ENCODE measurements at regions not wholly inside any gene's neighbourhood (a gene's known extent, or its start where the extent isn't known, plus 50 kb on each side); places are given as distances from the start of the nearest gene placed in this dataset.
A peak's percentile ranks its signal among the peaks of the same experiment; 100 is the strongest.
"Not testable (repeated sequence)": the region's sequence is repeated elsewhere in the genome, so short reads cannot be mapped to it uniquely, and the experiment has no call there.

DNA sequence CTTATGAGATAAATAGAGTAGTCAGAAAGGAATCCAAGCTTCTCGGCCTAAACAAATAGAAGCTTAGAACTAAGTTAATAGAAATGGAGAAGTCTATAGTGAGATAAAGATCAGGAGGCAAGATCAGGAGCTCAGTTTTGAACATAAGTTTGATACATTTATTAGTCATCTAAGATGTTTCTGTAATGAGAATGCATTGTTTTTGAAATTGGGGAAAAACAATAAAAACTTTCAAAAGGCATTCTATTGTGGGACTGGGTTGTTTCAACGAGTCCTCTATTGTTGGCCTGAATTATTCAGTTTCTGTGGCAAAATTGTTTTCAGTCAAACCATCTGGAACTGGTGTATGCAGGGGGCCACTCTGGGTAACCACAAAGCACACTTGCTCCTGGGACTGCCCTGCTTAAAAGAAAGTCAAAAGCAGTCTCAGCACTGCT, 181.0 kb upstream of the CLINT1 start:
- no peak for DNase-seq

- DNase-seq, result no peak
These were observed 180.5 kb upstream of the CLINT1 start for GRCh38 chr5:158039441-158039840.

DNA sequence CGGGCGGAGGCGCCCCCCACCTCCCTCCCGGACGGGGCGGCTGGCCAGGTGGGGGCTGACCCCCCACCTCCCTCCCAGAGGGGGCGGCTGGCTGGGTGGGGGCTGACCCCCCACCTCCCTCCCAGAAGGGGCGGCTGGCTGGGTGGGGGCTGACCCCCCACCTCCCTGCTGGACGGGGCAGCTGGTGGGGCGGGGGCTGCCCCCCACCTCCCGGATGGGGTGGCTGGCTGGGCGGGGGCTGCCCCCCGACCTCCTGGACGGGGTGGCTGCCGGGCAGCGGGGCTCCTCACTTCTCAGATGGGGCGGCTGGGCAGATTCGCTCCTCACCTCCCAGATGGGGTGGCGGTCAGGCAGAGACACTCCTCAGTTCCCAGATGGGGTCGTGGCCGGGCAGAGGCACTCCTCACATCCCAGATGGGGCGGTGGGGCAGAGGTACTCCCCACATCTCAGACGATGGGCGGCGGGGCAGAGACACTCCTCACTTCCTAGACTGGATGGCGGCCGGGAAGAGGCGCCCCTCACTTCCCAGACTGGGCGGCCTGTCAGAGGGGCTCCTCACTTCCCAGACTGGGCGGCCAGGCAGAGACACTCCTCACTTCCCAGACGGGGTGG, 178.1 kb upstream of the CLINT1 start:
- not testable (repeated sequence) for DNase-seq

DNA sequence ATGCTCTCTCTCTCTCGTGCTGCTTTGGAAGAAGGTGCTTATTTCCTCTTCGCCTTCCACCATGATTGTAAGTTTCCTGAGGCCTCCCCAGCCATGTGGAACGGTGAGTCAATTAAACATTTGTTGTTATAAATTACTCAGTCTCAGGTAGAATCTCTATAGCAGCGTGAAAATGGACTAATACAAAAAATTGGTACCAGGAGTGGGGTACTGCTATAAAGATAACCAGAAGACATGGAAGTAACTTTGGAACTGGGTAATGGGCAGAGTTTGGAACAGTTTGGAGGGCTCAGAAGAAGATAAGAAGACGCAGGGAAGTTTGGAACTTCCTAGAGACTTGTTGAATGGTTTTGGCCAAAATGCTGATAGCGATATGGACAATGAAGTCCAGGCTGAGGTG, 175.6 kb upstream of the CLINT1 start:
- not testable (repeated sequence) for DNase-seq

GRCh38 chr5:158033724-158034123, 174.8 kb upstream of the CLINT1 start:
- no peak for DNase-seq

DNA sequence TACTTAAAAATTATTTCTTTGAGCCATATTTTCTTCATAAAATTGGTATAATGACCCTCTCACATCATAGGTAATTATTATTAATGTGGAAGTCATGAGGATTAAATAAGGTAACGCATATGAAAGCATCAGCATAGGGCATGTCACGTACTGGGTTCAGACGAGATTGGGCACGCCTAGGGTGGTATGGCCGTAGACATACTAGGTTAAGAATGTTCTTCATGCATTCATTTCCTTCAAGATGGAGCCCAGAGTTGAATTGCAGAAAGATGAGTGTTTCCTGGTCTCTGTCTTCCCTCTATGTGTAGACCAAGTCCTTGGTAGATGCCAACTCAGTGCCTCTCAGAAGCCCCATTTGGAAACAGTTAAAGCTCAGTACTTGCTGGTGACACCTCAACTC, 174.1 kb upstream of the CLINT1 start:
- DNase-seq, result no peak

DNA sequence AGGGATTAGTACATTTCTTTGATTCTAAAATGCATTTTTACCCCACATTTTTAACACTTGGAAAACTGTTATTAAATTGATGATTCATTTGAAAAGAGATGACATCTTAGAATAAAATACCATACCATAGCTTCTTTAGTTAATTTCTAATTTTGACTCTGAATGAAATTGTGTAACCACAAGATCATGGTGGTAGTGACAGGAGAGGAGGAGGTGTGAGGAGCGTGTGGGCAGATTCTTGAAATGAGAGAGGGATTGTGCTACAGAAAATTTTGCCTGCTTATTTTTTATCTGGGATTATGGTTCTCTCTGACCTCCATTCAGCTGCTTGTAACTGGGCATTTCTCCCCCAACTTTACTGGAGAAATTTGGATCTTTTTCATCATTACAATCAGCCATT, 173.3 kb upstream of the CLINT1 start:
- no peak for DNase-seq

GRCh38 chr5:158027806-158028775, 169.1 kb upstream of the CLINT1 start:
- DNase-seq, result no peak

GRCh38 chr5:158026304-158027031, 167.5 kb upstream of the CLINT1 start:
- no peak for DNase-seq

DNA sequence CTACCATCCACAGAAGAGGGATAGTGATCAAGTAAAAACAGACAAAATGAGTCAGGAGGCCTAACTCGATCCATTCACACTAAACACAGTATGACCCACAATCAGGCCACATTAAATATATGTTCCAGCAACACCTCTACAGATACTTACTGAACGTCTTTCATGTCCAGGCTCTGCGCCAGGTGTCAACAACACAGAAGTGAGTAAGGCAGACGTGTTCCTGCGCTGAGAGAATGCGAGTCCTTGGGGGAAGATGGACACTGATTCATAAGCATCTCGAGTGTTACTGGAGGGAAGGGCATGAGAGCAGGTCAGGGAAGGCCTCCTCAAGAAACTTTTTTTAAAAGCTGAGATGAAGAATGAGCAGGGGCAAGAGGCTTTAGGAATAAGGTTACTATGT, 164.3 kb upstream of the CLINT1 start:
- DNase-seq, result no peak

GRCh38 chr5:158022837-158023236, 163.9 kb upstream of the CLINT1 start:
- no peak for DNase-seq

GRCh38 chr5:158022393-158022792, 163.4 kb upstream of the CLINT1 start:
- no peak for DNase-seq

DNA sequence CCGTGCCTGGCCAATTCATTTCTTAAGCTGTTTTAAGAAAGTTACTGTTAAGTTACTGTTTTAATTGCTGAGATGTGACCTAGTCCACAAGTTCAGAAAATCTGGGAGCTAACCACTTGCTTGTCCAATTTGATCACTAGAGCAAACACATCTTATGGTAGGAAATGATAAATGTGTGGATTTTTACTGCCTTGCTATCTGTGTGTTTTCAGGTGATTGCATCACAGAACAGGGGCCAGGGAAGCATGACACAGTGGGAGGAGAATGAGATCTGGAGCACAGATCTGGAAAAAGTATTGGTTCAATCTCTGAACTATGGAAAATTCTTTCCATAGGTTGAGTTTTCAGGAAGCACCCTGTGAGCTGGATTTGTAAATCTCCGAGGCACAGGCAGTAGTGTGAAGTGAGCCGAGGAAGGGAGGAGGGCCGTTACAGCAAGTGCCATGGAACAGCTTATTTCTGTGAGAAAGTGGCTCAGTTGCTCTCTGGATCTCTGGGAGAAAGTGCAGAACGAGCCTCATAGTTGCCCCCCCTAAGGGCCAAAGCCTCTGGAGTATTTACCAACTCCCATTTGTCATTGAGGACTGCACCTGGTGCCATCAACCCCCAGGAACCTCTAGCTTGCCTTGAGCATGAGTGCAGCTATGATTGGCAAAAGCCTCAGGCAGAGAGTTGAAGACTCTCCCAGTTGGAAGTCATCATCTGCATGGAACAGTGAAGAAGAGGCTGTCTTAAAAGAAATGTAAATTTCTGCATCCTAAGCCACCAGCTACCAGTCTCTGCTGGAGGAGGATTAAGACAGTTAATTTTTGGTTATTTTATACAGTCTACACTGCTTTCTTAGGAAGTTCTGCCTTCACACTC, 161.8 kb upstream of the CLINT1 start:
- peak; percentile 7 for DNase-seq

DNA sequence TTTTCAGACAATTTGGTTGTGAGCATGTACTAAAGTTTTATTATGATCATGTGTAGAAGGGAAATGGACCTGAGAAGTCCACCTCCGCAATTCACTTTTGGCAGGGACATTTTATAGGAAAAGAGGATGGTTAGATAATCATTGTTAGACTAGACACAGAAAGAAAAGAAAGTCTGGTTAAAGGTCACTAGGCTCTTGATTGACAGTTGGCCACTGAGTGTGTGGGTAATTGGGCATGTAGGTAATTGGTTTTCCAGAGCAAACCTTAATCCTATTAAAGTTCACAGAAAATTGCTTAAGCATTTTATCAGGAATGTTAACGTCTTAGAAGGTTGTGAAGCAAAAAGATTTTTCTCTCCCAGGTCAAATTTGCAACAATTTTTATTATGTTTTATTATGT, 158.5 kb upstream of the CLINT1 start:
- no peak for DNase-seq

- DNase-seq, result no peak
These were observed 155.4 kb upstream of the CLINT1 start for GRCh38 chr5:158014372-158014771.

DNA sequence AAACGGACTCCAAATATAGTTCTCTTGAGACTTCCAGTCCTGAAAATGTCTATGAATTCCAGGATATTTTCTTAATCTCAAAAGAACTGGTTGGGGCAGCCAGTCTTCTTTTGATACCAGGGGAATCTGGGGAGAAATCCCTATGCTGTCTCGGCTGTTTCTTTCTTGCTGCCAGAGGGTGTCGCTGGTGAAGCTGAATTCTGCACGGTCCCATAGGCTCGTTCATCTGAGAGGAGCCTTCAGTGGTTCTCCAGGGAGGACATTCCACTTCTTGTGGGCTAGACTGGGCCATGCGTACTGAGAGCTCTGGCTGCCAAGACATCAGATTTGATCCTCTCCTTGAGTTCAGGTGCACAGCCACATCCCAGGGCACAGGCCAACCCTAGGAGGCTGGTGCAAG, 155.0 kb upstream of the CLINT1 start:
- peak; percentile 69 for DNase-seq

GRCh38 chr5:158013303-158013702, 154.4 kb upstream of the CLINT1 start:
- no peak for DNase-seq

- DNase-seq, result no peak
These were observed 152.5 kb upstream of the CLINT1 start for GRCh38 chr5:158011422-158011821.

DNA sequence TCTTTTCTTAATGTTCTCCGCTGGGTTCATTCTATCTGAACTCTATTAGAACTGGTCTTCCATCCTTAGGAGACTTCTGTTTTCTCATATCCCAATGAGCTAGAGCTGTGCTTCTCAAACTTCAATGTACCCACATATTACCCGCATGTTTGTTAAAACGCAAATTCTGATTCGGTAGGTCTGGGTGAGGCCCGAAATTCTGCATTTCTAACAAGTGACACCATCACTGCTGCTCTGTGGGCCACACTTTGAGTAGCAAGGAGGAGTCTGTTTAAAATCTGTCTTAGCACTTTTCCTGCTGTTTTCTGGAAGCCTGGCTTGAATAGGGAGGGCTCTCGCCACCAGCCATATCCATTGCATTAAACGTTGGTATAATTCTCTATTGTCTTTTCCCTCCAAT, 151.9 kb upstream of the CLINT1 start:
- DNase-seq, result no peak

GRCh38 chr5:158007336-158007735, 148.4 kb upstream of the CLINT1 start:
- DNase-seq, result no peak

DNA sequence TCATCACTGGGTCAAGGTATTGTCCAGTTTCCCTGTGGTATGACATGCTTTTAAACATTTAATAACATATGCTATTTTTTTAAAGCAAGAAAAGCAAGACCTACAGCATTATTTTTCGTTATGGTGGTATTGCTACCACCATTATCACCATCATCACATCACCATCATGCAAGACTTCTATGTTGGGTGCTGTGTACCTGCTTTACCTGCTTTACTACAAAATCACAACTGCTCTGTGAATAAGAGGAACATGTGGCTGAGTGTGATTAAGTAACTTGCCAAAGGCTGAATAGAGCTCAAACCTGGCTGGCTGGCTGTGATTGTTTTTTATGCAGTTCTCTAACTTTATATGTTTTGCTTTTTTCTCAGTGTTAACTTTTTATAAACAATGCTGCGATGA, 140.8 kb upstream of the CLINT1 start:
- DNase-seq, result no peak

GRCh38 chr5:157997991-157998504, 139.1 kb upstream of the CLINT1 start:
- peak; percentile 13 for DNase-seq

All from DMS53 (cell line).